ENCODE measurements at regions not wholly inside any gene's neighbourhood (a gene's known extent, or its start where the extent isn't known, plus 50 kb on each side); places are given as distances from the start of the nearest gene placed in this dataset.

DNA sequence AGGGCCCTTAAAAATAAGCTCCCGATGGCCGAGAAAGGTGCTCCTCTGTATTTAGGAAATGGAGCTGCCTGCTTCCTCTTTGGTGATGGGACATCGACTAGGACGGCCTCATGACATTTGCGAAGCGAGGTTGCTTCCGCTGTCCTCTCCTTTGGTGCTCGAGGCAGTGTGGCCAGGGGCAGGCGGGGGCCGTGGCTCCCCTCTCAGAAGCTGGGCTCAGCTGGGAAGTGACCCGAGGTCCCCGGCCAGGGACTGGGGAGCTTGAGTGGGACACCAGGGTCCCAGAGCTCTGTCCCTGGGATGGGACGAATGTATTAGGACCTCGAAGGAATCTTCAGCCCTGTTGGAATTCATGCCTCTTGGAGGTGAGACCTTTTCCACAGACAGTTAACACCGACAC is 151.1 kb downstream of the CTTN start:
- CTCF ChIA-PET = no interaction called here
- POLR2A ChIA-PET = no interaction called here
- TF ChIP-seq, protein P1, sequence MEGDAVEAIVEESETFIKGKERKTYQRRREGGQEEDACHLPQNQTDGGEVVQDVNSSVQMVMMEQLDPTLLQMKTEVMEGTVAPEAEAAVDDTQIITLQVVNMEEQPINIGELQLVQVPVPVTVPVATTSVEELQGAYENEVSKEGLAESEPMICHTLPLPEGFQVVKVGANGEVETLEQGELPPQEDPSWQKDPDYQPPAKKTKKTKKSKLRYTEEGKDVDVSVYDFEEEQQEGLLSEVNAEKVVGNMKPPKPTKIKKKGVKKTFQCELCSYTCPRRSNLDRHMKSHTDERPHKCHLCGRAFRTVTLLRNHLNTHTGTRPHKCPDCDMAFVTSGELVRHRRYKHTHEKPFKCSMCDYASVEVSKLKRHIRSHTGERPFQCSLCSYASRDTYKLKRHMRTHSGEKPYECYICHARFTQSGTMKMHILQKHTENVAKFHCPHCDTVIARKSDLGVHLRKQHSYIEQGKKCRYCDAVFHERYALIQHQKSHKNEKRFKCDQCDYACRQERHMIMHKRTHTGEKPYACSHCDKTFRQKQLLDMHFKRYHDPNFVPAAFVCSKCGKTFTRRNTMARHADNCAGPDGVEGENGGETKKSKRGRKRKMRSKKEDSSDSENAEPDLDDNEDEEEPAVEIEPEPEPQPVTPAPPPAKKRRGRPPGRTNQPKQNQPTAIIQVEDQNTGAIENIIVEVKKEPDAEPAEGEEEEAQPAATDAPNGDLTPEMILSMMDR (IDR thresholded peaks at IDR 0.05; ENCODE audit: low read depth, low read length) = no peak

DNA sequence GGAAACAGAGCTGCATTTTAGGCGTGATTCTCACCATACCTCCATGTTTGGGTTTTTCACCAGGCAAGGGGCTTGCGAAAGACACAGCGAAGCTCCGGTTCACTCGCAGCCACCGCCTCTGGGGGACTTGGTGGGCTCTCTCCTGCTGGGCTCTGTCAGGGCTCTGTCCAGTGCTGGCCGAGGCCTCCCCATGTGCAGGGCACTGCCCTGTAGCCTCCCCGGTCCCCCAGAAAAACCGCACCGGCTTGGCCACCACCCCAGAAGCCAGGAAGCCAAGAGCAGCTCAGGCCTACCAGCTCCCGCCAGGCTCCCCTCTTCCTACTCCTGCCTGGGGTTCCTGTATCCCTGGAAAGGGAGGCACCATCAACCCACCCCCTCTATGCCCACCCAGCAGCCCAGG is 151.5 kb downstream of the CTTN start:
- ChIA-PET CTCF (no interaction called here), POLR2A (no interaction called here)
- no peak for DNase-seq (ENCODE audit: low read depth, low spot score)
- Histone ChIP-seq H3K4me3 (ENCODE audit: low read depth, low read length) (no peak overlapping the region), H3K27ac (ENCODE audit: low read depth, low read length) (no peak overlapping the region), H3K27me3 (ENCODE audit: control insufficient read depth, insufficient read depth, low read length) (no peaks in the 10 kb centered on the region), H3K9me3 (ENCODE audit: control insufficient read depth, insufficient read depth, low read length) (peaks cover 48% of the 10 kb centered on the region)
- TF ChIP-seq, protein P1 (IDR thresholded peaks at IDR 0.05; ENCODE audit: low read depth, low read length) = no peak

More for the DNA sequence above, 151.1 kb downstream of the CTTN start:
- Histone ChIP-seq H3K9me3 (ENCODE audit: control insufficient read depth, insufficient read depth, low read length) (peaks cover 52% of the 10 kb centered on the region), H3K27ac (ENCODE audit: low read depth, low read length) (no peak overlapping the region), H3K4me3 (ENCODE audit: low read depth, low read length) (no peak overlapping the region), H3K27me3 (ENCODE audit: control insufficient read depth, insufficient read depth, low read length) (no peaks in the 10 kb centered on the region)
- no peak for DNase-seq (ENCODE audit: low read depth, low spot score)

DNA sequence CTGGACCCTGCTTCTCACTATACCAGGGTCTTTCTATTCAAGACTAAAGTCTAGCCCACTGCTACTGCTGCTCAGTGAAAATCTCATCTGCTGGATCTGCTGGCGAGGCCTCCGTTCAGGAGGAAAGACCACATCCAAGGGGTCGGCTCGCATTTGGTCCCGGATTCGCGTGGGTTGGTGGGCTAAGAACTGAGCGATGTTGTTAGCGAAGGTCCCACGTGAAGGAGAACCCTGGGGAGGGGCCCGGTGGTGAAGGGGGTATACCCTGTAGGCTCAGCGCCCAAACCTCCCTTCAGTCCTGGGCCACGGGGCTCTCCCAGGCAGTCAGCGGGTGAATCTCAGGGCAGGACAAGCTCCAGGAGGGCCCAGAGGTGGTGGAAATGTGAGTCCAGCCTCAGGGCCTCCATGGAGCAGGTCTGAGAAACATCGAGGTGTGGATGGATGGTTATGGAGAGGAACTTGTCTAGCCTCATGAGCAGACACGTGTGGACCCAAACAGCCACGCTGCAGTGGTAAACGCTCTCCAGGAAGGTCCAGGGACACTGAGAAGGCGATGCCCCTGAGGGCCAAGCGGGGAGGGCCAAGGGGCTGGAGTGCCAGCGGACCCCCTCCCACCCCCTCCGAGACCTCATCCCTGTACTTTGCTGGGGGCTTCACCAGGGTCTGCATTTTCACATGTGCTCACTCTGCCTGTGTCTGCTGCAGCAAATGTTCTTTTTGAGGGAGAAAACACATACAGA is 152.3 kb downstream of the CTTN start:
- no peak overlapping the region for H3K27ac ChIP-seq (ENCODE audit: low read depth, low read length)
- no peak for DNase-seq (ENCODE audit: low read depth, low spot score)
- TF ChIP-seq, protein P1 (IDR thresholded peaks at IDR 0.05; ENCODE audit: low read depth, low read length) = no peak
- no peaks in the 10 kb centered on the region for H3K27me3 ChIP-seq (ENCODE audit: control insufficient read depth, insufficient read depth, low read length)
- ChIA-PET CTCF (no interaction called here), POLR2A (no interaction called here)
- no peak overlapping the region for H3K4me3 ChIP-seq (ENCODE audit: low read depth, low read length)
- H3K9me3 ChIP-seq (ENCODE audit: control insufficient read depth, insufficient read depth, low read length) = peaks cover 42% of the 10 kb centered on the region; the same call in 1 of the 2 replicates

DNA sequence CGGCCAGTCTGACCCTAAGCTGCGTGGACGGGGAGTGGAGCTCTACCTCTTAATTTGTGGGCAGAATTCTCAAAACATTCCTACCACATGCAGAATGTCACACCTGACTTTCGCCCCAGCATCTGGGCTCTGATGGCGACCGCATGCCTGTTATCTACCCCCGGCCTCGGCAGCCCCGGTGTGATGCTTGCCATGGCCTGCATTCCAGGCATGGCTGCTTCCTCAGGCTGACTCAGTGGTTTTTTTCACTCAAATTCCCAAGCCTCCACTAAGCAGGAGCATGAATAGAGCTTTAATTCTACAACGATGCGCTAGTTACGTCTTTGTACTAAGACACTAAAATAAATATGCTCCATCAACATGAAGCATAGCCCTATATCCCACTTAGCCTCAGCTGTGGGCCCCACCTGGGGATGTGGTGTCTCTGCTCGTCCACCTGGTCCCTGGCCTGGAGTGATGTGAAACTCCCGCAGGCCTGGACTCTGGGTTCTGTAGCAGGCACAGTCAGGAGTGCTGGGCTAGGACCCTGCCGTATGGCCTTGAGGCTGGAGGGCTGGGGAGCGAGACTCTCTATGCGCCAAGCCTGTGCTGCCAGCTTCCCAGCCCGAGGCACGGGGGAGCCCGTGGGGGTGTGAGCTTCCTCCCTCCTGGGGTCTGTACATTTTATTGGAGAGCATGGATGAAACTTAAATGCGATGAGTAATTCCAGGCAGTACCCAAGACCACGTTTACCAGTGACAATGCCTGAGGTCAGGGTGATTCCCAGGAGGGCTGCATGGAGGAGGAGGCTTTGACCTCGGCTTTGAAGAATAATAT is 153.2 kb downstream of the CTTN start:
- TF ChIP-seq, protein P1 (IDR thresholded peaks at IDR 0.05; ENCODE audit: low read depth, low read length) = no peak
- CTCF ChIA-PET = no interaction called here
- DNase-seq (ENCODE audit: low read depth, low spot score) = no peak
- Histone ChIP-seq H3K9me3 (ENCODE audit: control insufficient read depth, insufficient read depth, low read length) (peaks cover 42% of the 10 kb centered on the region; the same call in 1 of the 2 replicates), H3K27me3 (ENCODE audit: control insufficient read depth, insufficient read depth, low read length) (no peaks in the 10 kb centered on the region), H3K4me3 (ENCODE audit: low read depth, low read length) (no peak overlapping the region), H3K27ac (ENCODE audit: low read depth, low read length) (no peak overlapping the region)
- POLR2A ChIA-PET = no interaction called here

Data from AG04450 (cell line).